ENCODE measurements at regions not wholly inside any gene's neighbourhood (a gene's known extent, or its start where the extent isn't known, plus 50 kb on each side); places are given as distances from the start of the nearest gene placed in this dataset.
"Not testable (repeated sequence)": the region's sequence is repeated elsewhere in the genome, so short reads cannot be mapped to it uniquely, and the experiment has no call there.

GRCh38 chr10:32142646-32143045, 86.4 kb upstream of the KIF5B start:
- peaks cover 10% of the 10 kb centered on the region for H3K4me1 Mint-ChIP-seq (ENCODE audit: low read depth)
- H3K4me3 Mint-ChIP-seq, result no peak overlapping the region
- H3K9me3 Mint-ChIP-seq, result no peaks in the 10 kb centered on the region
- no peaks in the 10 kb centered on the region for H3K27me3 Mint-ChIP-seq (ENCODE audit: low read depth)
- H3K27ac Mint-ChIP-seq, result no peak overlapping the region
- peaks cover under 1% of the 10 kb centered on the region for H3K36me3 Mint-ChIP-seq (ENCODE audit: low read depth)
- no peak for DNase-seq (ENCODE audit: low spot score)

- Mint-ChIP-seq H3K4me3 (no peak overlapping the region), H3K27me3 (ENCODE audit: low read depth) (no peaks in the 10 kb centered on the region), H3K36me3 (ENCODE audit: low read depth) (no peaks in the 10 kb centered on the region), H3K4me1 (ENCODE audit: low read depth) (peaks cover 8% of the 10 kb centered on the region), H3K9me3 (no peaks in the 10 kb centered on the region), H3K27ac (no peak overlapping the region)
- DNase-seq (ENCODE audit: low spot score), result no peak
These were observed 85.0 kb upstream of the KIF5B start for GRCh38 chr10:32141018-32141807.

- no peak overlapping the region for H3K4me3 Mint-ChIP-seq
- no peaks in the 10 kb centered on the region for H3K9me3 Mint-ChIP-seq
- H3K36me3 Mint-ChIP-seq (ENCODE audit: low read depth), result no peaks in the 10 kb centered on the region
- H3K4me1 Mint-ChIP-seq (ENCODE audit: low read depth), result peaks cover 8% of the 10 kb centered on the region
- no peaks in the 10 kb centered on the region for H3K27me3 Mint-ChIP-seq (ENCODE audit: low read depth)
- no peak for DNase-seq (ENCODE audit: low spot score)
- no peak overlapping the region for H3K27ac Mint-ChIP-seq
These were observed 84.2 kb upstream of the KIF5B start for GRCh38 chr10:32140403-32140802.

GRCh38 chr10:32139223-32140073, 83.2 kb upstream of the KIF5B start:
- peak; percentile 33 for DNase-seq (ENCODE audit: low spot score)
- no peaks in the 10 kb centered on the region for H3K27me3 Mint-ChIP-seq (ENCODE audit: low read depth)
- H3K27ac Mint-ChIP-seq, result no peak overlapping the region
- no peaks in the 10 kb centered on the region for H3K9me3 Mint-ChIP-seq
- peaks cover 8% of the 10 kb centered on the region for H3K4me1 Mint-ChIP-seq (ENCODE audit: low read depth)
- H3K36me3 Mint-ChIP-seq (ENCODE audit: low read depth), result no peaks in the 10 kb centered on the region
- H3K4me3 Mint-ChIP-seq, result peak overlapping the region; percentile 35

GRCh38 chr10:32136927-32137326, 80.7 kb upstream of the KIF5B start:
- not testable (repeated sequence) for H3K36me3 Mint-ChIP-seq (ENCODE audit: low read depth)

GRCh38 chr10:32135796-32136195, 79.6 kb upstream of the KIF5B start:
- not testable (repeated sequence) for H3K36me3 Mint-ChIP-seq (ENCODE audit: low read depth); H3K27me3 Mint-ChIP-seq (ENCODE audit: low read depth); H3K4me3 Mint-ChIP-seq; DNase-seq (ENCODE audit: low spot score); H3K9me3 Mint-ChIP-seq; H3K27ac Mint-ChIP-seq
- peaks cover 25% of the 10 kb centered on the region for H3K4me1 Mint-ChIP-seq (ENCODE audit: low read depth)

More at GRCh38 chr10:32136927-32137326, 80.7 kb upstream of the KIF5B start:
- H3K4me1 Mint-ChIP-seq (ENCODE audit: low read depth), result peaks cover 14% of the 10 kb centered on the region
- DNase-seq (ENCODE audit: low spot score); H3K4me3 Mint-ChIP-seq; H3K27me3 Mint-ChIP-seq (ENCODE audit: low read depth); H3K27ac Mint-ChIP-seq; H3K9me3 Mint-ChIP-seq: not testable (repeated sequence)

- Mint-ChIP-seq H3K4me1 (ENCODE audit: low read depth) (peaks cover 21% of the 10 kb centered on the region), H3K36me3 (ENCODE audit: low read depth) (no peaks in the 10 kb centered on the region), H3K27me3 (ENCODE audit: low read depth) (no peaks in the 10 kb centered on the region), H3K9me3 (no peaks in the 10 kb centered on the region), H3K27ac (peak overlapping the region; percentile 72), H3K4me3 (no peak overlapping the region)
- no peak for DNase-seq (ENCODE audit: low spot score)
These were observed 76.2 kb upstream of the KIF5B start for GRCh38 chr10:32132357-32132946.

- Mint-ChIP-seq H3K4me1 (ENCODE audit: low read depth) (peaks cover 21% of the 10 kb centered on the region), H3K9me3 (no peaks in the 10 kb centered on the region), H3K27me3 (ENCODE audit: low read depth) (no peaks in the 10 kb centered on the region), H3K36me3 (ENCODE audit: low read depth) (no peaks in the 10 kb centered on the region), H3K27ac (peak overlapping the region; percentile 72), H3K4me3 (peak overlapping the region; percentile 63)
- DNase-seq (ENCODE audit: low spot score), result no peak
These were observed 75.2 kb upstream of the KIF5B start for GRCh38 chr10:32131388-32131787.

- no peaks in the 10 kb centered on the region for H3K36me3 Mint-ChIP-seq (ENCODE audit: low read depth)
- H3K27me3 Mint-ChIP-seq (ENCODE audit: low read depth), result no peaks in the 10 kb centered on the region
- no peak for DNase-seq (ENCODE audit: low spot score)
- H3K4me1 Mint-ChIP-seq (ENCODE audit: low read depth), result peaks cover 21% of the 10 kb centered on the region
- H3K27ac Mint-ChIP-seq, result no peak overlapping the region
- H3K9me3 Mint-ChIP-seq, result no peaks in the 10 kb centered on the region
- peak overlapping the region; percentile 63 for H3K4me3 Mint-ChIP-seq
These were observed 74.6 kb upstream of the KIF5B start for GRCh38 chr10:32130788-32131187.

- no peak for DNase-seq (ENCODE audit: low spot score)
- Mint-ChIP-seq H3K9me3 (peaks cover 8% of the 10 kb centered on the region), H3K27ac (no peak overlapping the region), H3K36me3 (ENCODE audit: low read depth) (peaks cover 2% of the 10 kb centered on the region), H3K4me3 (no peak overlapping the region), H3K27me3 (ENCODE audit: low read depth) (peaks cover 6% of the 10 kb centered on the region), H3K4me1 (ENCODE audit: low read depth) (peaks cover 4% of the 10 kb centered on the region)
These were observed 68.8 kb upstream of the KIF5B start for GRCh38 chr10:32125023-32125422.

- no peak for DNase-seq (ENCODE audit: low spot score)
- H3K4me3 Mint-ChIP-seq, result no peak overlapping the region
- no peaks in the 10 kb centered on the region for H3K4me1 Mint-ChIP-seq (ENCODE audit: low read depth)
- H3K36me3 Mint-ChIP-seq (ENCODE audit: low read depth), result peaks cover 2% of the 10 kb centered on the region
- H3K27me3 Mint-ChIP-seq (ENCODE audit: low read depth), result peaks cover 12% of the 10 kb centered on the region
- no peak overlapping the region for H3K27ac Mint-ChIP-seq
- H3K9me3 Mint-ChIP-seq, result peaks cover 8% of the 10 kb centered on the region
These were observed 66.8 kb upstream of the KIF5B start for GRCh38 chr10:32123021-32123420.

- Mint-ChIP-seq H3K4me1 (ENCODE audit: low read depth) (no peaks in the 10 kb centered on the region), H3K27ac (no peak overlapping the region), H3K4me3 (no peak overlapping the region), H3K27me3 (ENCODE audit: low read depth) (peaks cover 12% of the 10 kb centered on the region), H3K36me3 (ENCODE audit: low read depth) (peaks cover 2% of the 10 kb centered on the region), H3K9me3 (peaks cover 8% of the 10 kb centered on the region)
- no peak for DNase-seq (ENCODE audit: low spot score)
These were observed 65.4 kb upstream of the KIF5B start for GRCh38 chr10:32121648-32122047.

GRCh38 chr10:32120147-32120546, 63.9 kb upstream of the KIF5B start:
- no peak overlapping the region for H3K4me3 Mint-ChIP-seq
- H3K9me3 Mint-ChIP-seq, result peaks cover 8% of the 10 kb centered on the region
- peaks cover 2% of the 10 kb centered on the region for H3K36me3 Mint-ChIP-seq (ENCODE audit: low read depth)
- peaks cover 18% of the 10 kb centered on the region for H3K27me3 Mint-ChIP-seq (ENCODE audit: low read depth)
- DNase-seq (ENCODE audit: low spot score), result no peak
- no peaks in the 10 kb centered on the region for H3K4me1 Mint-ChIP-seq (ENCODE audit: low read depth)
- no peak overlapping the region for H3K27ac Mint-ChIP-seq

- H3K9me3 Mint-ChIP-seq, result no peaks in the 10 kb centered on the region
- peaks cover 33% of the 10 kb centered on the region for H3K27me3 Mint-ChIP-seq (ENCODE audit: low read depth)
- no peak overlapping the region for H3K27ac Mint-ChIP-seq
- no peaks in the 10 kb centered on the region for H3K36me3 Mint-ChIP-seq (ENCODE audit: low read depth)
- no peaks in the 10 kb centered on the region for H3K4me1 Mint-ChIP-seq (ENCODE audit: low read depth)
- H3K4me3 Mint-ChIP-seq, result no peak overlapping the region
- DNase-seq (ENCODE audit: low spot score), result no peak
These were observed 58.3 kb upstream of the KIF5B start for GRCh38 chr10:32114508-32114907.

Data from T-helper 2 cell treated with Interferon-gamma antibody and Interleukin-4, amounts not matched to agents 5 μg/mL and 100 μg/mL, for 36 hours (primary cell).